ENCODE measurements at regions not wholly inside any gene's neighbourhood (a gene's known extent, or its start where the extent isn't known, plus 50 kb on each side); places are given as distances from the start of the nearest gene placed in this dataset.

DNA sequence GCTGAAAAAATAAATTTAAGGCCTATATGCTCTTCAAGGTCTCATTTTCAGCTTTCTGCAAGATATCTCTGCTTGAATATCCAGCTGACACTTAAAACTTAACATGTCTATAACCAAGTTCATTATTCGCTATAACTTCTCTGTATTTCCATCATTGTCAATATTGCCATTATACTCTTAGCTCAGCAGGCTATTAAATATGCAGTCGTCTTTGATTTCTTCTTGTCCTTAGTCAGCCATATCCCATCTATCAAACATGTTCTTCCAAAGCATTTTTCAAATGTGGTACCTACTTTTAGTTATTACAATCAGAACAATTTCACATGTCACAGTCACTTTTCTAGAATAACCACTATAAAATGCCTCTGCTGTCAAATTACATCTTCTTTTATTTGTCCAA is 1364.1 kb downstream of the ARAP2 start:
- no peak for DNase-seq

DNA sequence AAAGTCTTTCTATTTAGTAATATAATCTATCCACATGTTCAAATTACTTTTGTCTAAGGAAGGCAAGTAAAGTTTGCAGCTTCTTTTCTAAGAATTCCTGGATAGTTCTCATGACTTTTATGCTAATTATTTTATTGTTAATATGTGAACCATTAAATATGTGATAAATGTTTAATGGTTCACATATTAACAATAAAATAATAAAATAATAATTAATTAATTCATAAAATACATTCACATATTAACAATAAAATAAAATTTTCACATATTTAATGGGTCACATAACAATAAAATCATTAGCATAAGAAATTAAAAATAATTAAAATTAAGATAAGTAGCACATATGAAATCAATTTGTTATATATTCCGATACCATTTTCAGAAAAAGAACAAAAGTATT is 1352.4 kb downstream of the ARAP2 start:
- DNase-seq, result no peak

GRCh38 chr4:34893382-34893781 is 1350.9 kb downstream of the ARAP2 start:
- no peak for DNase-seq

GRCh38 chr4:34920032-34920431 is 1324.3 kb downstream of the ARAP2 start:
- no peak for DNase-seq

GRCh38 chr4:34921391-34921790 is 1322.9 kb downstream of the ARAP2 start:
- no peak for DNase-seq

DNA sequence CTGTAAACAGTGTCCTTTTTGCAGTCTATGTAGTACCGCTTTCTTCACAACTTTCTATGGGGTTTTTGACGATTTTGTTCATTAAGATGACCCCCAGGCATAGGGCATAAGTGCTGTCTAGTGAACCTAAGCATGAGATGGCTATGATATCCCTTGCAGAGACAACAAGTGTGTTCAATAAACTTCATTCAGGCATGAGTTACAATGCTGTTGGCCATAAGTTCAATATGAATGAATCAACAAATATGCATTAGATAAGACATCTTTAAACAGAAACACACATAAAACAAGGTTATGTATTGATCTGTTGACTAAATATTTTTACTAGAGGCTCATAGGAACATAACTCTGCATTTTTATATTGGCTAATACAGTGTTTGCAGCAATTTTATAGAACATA is 1322.0 kb downstream of the ARAP2 start:
- DNase-seq, result no peak

GRCh38 chr4:34932591-34932990 is 1311.7 kb downstream of the ARAP2 start:
- DNase-seq, result no peak

- no peak for DNase-seq
Observed at GRCh38 chr4:34935739-34936138, 1308.6 kb downstream of the ARAP2 start.

DNA sequence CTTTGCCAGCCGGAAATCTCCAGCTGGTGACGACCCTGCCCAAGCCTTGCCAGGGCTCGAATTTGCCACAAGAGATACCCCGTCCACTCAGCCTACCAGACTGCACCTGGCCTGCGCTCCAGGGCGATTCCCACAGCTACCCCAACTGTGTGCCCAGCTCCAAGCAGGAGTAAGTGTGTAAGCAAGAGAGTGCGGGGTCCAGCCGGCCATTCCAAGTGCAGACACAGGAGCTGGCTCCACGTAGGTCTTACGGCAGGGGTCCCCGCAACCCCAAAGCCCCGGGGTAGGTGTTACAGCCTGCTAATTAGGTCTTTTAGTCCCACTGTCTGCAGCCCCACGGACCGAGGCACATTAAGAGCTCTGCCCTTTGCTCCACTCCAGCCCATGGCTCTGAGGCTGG is 1305.2 kb downstream of the ARAP2 start:
- no peak for DNase-seq

GRCh38 chr4:34943741-34944386 is 1300.5 kb downstream of the ARAP2 start:
- DNase-seq, result no peak

GRCh38 chr4:34950926-34951325 is 1293.4 kb downstream of the ARAP2 start:
- DNase-seq, result no peak

DNA sequence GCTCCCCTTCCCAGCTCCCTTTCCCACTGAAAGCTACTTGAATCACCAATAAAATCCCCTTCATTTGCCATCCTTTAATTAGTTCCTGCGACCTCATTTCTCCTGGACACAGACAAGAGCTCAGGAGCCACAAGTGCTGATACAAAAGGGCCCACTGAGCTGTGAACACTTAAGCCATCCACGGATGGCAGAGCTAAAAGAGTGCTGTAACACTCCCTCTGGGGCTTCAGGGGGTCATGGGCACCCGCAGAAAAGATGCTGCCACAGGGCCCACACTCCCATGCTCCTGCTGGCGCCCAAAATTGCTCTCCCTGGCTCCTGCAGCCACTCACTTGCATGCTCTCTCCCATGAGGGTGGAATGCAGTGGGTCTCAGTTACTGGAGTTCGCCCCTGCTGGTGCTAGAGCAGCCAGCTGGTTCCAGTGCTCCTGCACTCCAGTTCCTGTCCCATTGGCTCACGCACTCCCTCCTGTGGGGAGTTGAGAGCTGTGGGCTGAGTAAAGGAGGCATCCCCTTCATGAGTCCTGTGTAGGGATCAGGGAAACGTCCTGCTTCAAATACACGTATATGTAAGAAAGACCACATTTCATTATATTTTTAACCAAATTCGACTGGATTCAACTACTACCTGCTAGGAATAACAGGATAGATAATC is 1291.0 kb downstream of the ARAP2 start:
- no peak for DNase-seq

DNA sequence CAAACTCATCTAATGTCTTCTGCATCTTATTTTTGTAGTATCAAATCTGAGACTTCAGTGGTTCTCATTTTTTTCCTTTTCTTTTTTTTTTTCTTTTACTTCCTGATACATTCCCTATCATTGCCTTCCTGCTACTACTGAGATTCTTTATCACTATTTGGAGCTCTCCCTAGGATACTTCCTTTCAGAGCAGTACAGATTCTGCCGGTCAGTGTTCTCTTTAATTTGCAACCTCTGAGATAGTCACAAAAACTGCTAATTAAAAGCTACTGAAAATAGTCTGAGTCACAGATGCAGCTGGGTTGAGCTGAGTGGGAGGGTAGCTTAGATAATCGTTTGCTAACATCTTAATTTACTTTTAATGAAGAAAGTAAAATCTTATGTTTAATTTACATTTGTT is 1279.7 kb downstream of the ARAP2 start:
- DNase-seq, result no peak

DNA sequence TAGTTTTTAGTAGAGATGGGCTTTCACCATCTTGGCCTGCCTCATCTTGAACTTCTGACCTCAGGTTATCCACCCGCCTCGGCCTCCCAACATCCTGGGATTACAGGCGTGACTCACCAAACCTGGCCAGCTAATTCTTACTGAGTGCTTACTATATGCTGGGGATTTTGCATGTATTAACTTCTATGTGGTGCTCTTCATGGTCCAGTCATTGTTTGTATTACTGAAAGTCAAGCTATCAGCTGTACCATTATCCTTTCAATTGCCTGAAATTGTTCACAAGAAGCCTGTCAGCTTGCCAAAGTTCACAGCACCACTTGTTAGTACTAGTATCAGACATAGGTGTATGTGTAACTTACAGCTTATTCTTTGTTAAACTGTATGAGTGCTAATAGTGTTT is 1272.1 kb downstream of the ARAP2 start:
- DNase-seq, result no peak

DNA sequence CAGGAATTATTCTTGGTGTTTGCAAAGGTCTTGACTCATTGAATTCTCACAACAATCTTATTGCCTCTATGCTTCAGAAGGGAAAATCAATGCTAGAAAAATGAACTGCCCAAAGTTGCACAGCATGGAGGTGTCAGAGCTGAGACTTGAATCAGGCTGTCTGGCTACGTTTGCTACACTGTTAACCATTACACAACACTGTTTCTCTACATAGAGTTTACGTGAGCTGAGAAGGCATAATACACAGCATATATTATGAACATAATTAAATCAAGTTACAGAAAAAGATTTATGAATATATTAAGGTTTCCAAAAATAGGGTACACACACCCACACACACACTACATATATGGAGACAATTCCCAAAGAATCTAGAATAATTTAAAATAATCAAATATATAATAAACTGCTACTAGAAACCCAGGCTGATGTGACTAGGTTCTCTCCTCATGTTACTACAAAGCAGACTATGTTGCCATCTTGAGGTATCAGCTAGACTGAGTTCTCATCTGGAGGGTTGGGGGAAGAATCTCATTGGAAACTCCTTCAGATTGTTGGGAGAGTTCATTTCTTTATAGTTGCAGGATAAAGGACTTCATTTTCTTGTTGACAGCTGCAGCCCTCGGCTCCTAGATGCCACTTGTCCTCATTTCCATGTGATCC is 1270.5 kb downstream of the ARAP2 start:
- no peak for DNase-seq

DNA sequence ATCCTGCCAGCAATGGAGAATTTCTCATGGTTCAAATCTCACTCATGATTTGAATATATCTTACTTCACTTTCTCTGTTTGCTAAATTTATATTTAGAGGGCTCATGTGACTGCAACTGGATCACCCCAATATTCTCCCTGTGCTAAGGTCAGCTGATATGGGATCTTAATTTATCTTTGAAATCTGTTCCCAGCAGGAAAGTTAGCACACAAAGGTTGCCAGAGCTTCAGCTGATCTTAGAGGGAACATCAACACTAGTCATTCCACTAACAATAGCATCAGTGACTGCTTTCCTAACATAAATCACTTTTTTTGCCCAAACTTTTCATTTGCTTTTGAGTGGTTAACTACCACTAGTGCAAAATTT is 1270.0 kb downstream of the ARAP2 start:
- DNase-seq, result no peak

- DNase-seq, result peak; percentile 54
Observed at GRCh38 chr4:35021222-35021621, 1223.1 kb downstream of the ARAP2 start.

- no peak for DNase-seq
Observed at GRCh38 chr4:35025152-35025834, 1219.0 kb downstream of the ARAP2 start.

- DNase-seq, result no peak
Observed at GRCh38 chr4:35038079-35038805, 1206.1 kb downstream of the ARAP2 start.

DNA sequence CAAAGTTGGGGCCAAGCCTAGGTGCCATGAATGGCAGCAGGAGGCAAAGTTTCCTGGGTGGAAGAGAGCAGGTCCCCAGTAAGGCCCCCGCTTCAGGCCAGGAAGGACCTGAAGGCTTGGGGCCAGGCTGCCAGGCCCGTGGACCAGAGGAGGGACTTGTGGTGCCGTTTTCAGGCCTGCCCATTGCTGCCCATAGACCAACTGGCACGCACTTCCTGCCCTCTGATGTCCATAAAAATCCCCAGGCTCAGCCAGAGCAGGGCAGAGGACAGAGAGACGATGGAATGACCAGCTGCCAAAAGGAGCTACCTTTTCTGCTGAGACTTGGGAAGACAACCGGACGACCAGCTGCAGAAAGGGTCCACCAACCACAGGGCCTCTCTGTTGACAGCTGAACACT is 1205.5 kb downstream of the ARAP2 start:
- DNase-seq, result no peak

GRCh38 chr4:35052546-35052945 is 1191.8 kb downstream of the ARAP2 start:
- DNase-seq, result no peak

DNA sequence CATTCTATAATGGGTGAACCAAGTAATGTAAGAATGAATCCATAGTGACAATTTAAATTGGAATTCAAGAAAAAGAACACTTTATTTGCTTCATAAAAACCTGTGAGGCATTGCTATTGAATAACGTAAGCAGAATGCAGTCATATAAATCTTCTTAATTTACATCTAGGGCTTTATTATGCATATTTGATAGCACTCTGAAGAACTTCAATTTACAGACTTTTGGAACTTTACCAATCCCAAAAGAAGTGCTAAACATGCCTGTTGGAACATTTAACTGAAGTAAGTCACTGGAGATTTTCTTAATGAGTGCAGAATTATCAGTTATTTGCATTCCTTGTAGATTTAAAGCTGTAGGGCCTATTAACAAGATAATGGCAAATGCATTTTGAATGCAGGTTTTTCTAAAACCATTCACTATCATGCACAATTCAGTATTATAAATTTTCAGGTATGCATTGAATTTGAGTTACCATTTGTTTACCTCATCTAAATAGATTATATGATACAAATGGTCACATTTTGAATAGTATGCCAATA is 1181.2 kb downstream of the ARAP2 start:
- DNase-seq, result no peak

GRCh38 chr4:35066406-35066805 is 1177.9 kb downstream of the ARAP2 start:
- no peak for DNase-seq
